CD4-positive, alpha-beta memory T cell (primary cell): ENCODE measurements at regions not wholly inside any gene's neighbourhood (a gene's known extent, or its start where the extent isn't known, plus 50 kb on each side); places are given as distances from the start of the nearest gene placed in this dataset.

Source experiments
- CTCF ChIA-PET: fragments of 350-600 bp; sonication (Branson Sonifier 250); formaldehyde crosslinking; loops from one replicate; lab custom pipeline; 2021; ENCODE audit warnings: inconsistent platforms; ENCODE audit not compliant: partially characterized antibody; lab: Charles Lee
- POLR2A ChIA-PET: fragments of 350-600 bp; sonication (Branson Sonifier 250); formaldehyde crosslinking; loops from one replicate; lab custom pipeline; 2021; ENCODE audit not compliant: partially characterized antibody; lab: Charles Lee
- DNase-seq, 5 donors: peaks; one replicate each; pipeline versions ENCODE4 v3.0.0 to v3.0.0-alpha.2; 2020 to 2022; ENCODE audit warnings: mixed read lengths in 1 of 5
- H3K27ac ChIP-seq: one replicate; pipeline ENCODE4 v1.7.0; 2013; ENCODE audit warnings: low read depth, low read length
- H3K27me3 ChIP-seq: 2 replicates; pipeline ENCODE4 v1.7.0; 2013; ENCODE audit warnings: mild to moderate bottlenecking, low read length, moderate library complexity; ENCODE audit not compliant: insufficient read depth
- H3K36me3 ChIP-seq: 2 replicates; pipeline ENCODE4 v1.7.0; 2013; ENCODE audit warnings: mild to moderate bottlenecking, low read length, moderate library complexity; ENCODE audit not compliant: insufficient read depth
- H3K4me1 ChIP-seq: 2 replicates; pipeline ENCODE4 v1.7.0; 2013; ENCODE audit warnings: mild to moderate bottlenecking, low read length, moderate library complexity; ENCODE audit not compliant: insufficient read depth
- H3K4me3 ChIP-seq, 2 donors: one replicate each; pipeline ENCODE4 v1.7.0; 2013; ENCODE audit warnings: low read length in 2 of 2, mild to moderate bottlenecking in 1 of 2
- H3K9me3 ChIP-seq, 2 donors: one replicate each; pipeline ENCODE4 v1.7.0; 2013; ENCODE audit warnings: low read length in 2 of 2, control low read depth in 1 of 2; ENCODE audit not compliant: control insufficient read depth in 1 of 2
- H3K27ac Mint-ChIP-seq, 7 donors: one replicate each; pipeline ENCODE4 v1.8.0; 2020 to 2021; ENCODE audit warnings: mixed read lengths in 7 of 7, mild to moderate bottlenecking in 6 of 7, inconsistent platforms in 3 of 7, moderate library complexity in 3 of 7
- H3K27me3 Mint-ChIP-seq, 2 donors: one replicate each; pipeline ENCODE4 v1.8.0; 2020 to 2021; ENCODE audit warnings: mixed read lengths in 2 of 2
- H3K36me3 Mint-ChIP-seq, 2 donors: one replicate each; pipeline ENCODE4 v1.8.0; 2020 to 2021; ENCODE audit warnings: mixed read lengths in 2 of 2, inconsistent platforms in 1 of 2, mild to moderate bottlenecking in 1 of 2
- H3K4me1 Mint-ChIP-seq, 4 donors: one replicate each; pipeline ENCODE4 v1.8.0; 2020 to 2021; ENCODE audit warnings: mixed read lengths in 4 of 4, mild to moderate bottlenecking in 1 of 4
- H3K4me3 Mint-ChIP-seq, 8 donors: one replicate each; pipeline ENCODE4 v1.8.0; 2020 to 2021; ENCODE audit warnings: mixed read lengths in 8 of 8, mild to moderate bottlenecking in 7 of 8, moderate library complexity in 6 of 8, inconsistent platforms in 3 of 8
- H3K9me3 Mint-ChIP-seq, 8 donors: one replicate each; pipeline ENCODE4 v1.8.0; 2020 to 2021; ENCODE audit warnings: mixed read lengths in 8 of 8, mild to moderate bottlenecking in 5 of 8, inconsistent platforms in 3 of 8, moderate library complexity in 1 of 8
- intact Hi-C: fragments of 100-400 bp; cut with micrococcal nuclease; formaldehyde crosslinking; loops from one replicate; pipeline ENCODE4 v1.15.1; 2023

- ChIA-PET POLR2A (no interaction called here), CTCF (no interaction called here)
- Mint-ChIP-seq H3K27ac (no peak overlapping the region), H3K4me1 (no peaks in the 10 kb centered on the region), H3K27me3 (no peaks in the 10 kb centered on the region), H3K4me3 (no peak overlapping the region), H3K9me3 (peaks cover 0 to 10% (median 4%) of the 10 kb centered on the region in 8 donors), H3K36me3 (no peaks in the 10 kb centered on the region)
- H3K27me3 ChIP-seq, result no peaks in the 10 kb centered on the region
- H3K36me3 ChIP-seq, result no peaks in the 10 kb centered on the region
- intact Hi-C loops, result no loop called here
- no peak for DNase-seq
- no peak overlapping the region for H3K27ac ChIP-seq
- no peaks in the 10 kb centered on the region for H3K9me3 ChIP-seq
- no peak overlapping the region for H3K4me3 ChIP-seq
- H3K4me1 ChIP-seq, result no peaks in the 10 kb centered on the region
Measured at GRCh38 chr2:139078376-139078775, 298.2 kb upstream of the NXPH2 start.

- H3K9me3 Mint-ChIP-seq, result peaks cover 0 to 10% (median 4%) of the 10 kb centered on the region in 8 donors
- no peaks in the 10 kb centered on the region for H3K4me1 Mint-ChIP-seq
- no peaks in the 10 kb centered on the region for H3K27me3 ChIP-seq
- no peaks in the 10 kb centered on the region for H3K36me3 ChIP-seq
- H3K9me3 ChIP-seq, result no peaks in the 10 kb centered on the region
- H3K4me3 Mint-ChIP-seq, result no peak overlapping the region
- no peaks in the 10 kb centered on the region for H3K27me3 Mint-ChIP-seq
- no peaks in the 10 kb centered on the region for H3K4me1 ChIP-seq
- ChIA-PET CTCF (no interaction called here), POLR2A (no interaction called here)
- no peak overlapping the region for H3K27ac ChIP-seq
- H3K36me3 Mint-ChIP-seq, result no peaks in the 10 kb centered on the region
- no peak overlapping the region for H3K27ac Mint-ChIP-seq
- DNase-seq, result no peak
- intact Hi-C loops, result no loop called here
- H3K4me3 ChIP-seq, result no peak overlapping the region
Measured at GRCh38 chr2:139077099-139077737, 297.0 kb upstream of the NXPH2 start.

- Mint-ChIP-seq H3K4me3 (no peak overlapping the region), H3K27ac (no peak overlapping the region), H3K9me3 (peaks cover 0 to 8% (median 4%) of the 10 kb centered on the region in 8 donors), H3K4me1 (no peaks in the 10 kb centered on the region), H3K36me3 (no peaks in the 10 kb centered on the region), H3K27me3 (no peaks in the 10 kb centered on the region)
- Histone ChIP-seq H3K4me1 (no peaks in the 10 kb centered on the region), H3K9me3 (no peaks in the 10 kb centered on the region), H3K36me3 (no peaks in the 10 kb centered on the region), H3K27ac (no peak overlapping the region), H3K27me3 (no peaks in the 10 kb centered on the region), H3K4me3 (no peak overlapping the region)
- POLR2A ChIA-PET, result no interaction called here
- intact Hi-C loops, result no loop called here
- DNase-seq, result no peak
- CTCF ChIA-PET, result no interaction called here
Measured at GRCh38 chr2:139067874-139068273, 287.7 kb upstream of the NXPH2 start.

- H3K4me3 Mint-ChIP-seq, result no peak overlapping the region
- no peaks in the 10 kb centered on the region for H3K27me3 ChIP-seq
- no peaks in the 10 kb centered on the region for H3K27me3 Mint-ChIP-seq
- no peak overlapping the region for H3K27ac ChIP-seq
- no peak overlapping the region for H3K27ac Mint-ChIP-seq
- no peaks in the 10 kb centered on the region for H3K36me3 ChIP-seq
- no peaks in the 10 kb centered on the region for H3K4me1 ChIP-seq
- H3K9me3 Mint-ChIP-seq, result peaks cover 0 to 9% (median 3%) of the 10 kb centered on the region in 8 donors
- ChIA-PET POLR2A (no interaction called here), CTCF (no interaction called here)
- DNase-seq, result no peak
- H3K4me1 Mint-ChIP-seq, result no peaks in the 10 kb centered on the region
- no peaks in the 10 kb centered on the region for H3K9me3 ChIP-seq
- H3K4me3 ChIP-seq, result no peak overlapping the region
- no peaks in the 10 kb centered on the region for H3K36me3 Mint-ChIP-seq
- intact Hi-C loops, result no loop called here
Measured at GRCh38 chr2:139067072-139067471, 286.9 kb upstream of the NXPH2 start.

- H3K4me1 Mint-ChIP-seq, result no peaks in the 10 kb centered on the region
- Histone ChIP-seq H3K27me3 (no peaks in the 10 kb centered on the region), H3K4me1 (no peaks in the 10 kb centered on the region), H3K4me3 (no peak overlapping the region), H3K9me3 (no peaks in the 10 kb centered on the region), H3K27ac (no peak overlapping the region), H3K36me3 (no peaks in the 10 kb centered on the region)
- DNase-seq, result no peak
- H3K27ac Mint-ChIP-seq, result no peak overlapping the region
- peaks cover 0 to 9% (median 2%) of the 10 kb centered on the region in 8 donors for H3K9me3 Mint-ChIP-seq
- H3K36me3 Mint-ChIP-seq, result no peaks in the 10 kb centered on the region
- ChIA-PET CTCF (no interaction called here), POLR2A (no interaction called here)
- H3K27me3 Mint-ChIP-seq, result no peaks in the 10 kb centered on the region
- intact Hi-C loops, result no loop called here
- no peak overlapping the region for H3K4me3 Mint-ChIP-seq
Measured at GRCh38 chr2:139064159-139064558, 284.0 kb upstream of the NXPH2 start.

GRCh38 chr2:139059617-139060016, 279.4 kb upstream of the NXPH2 start:
- H3K4me1 ChIP-seq, result no peaks in the 10 kb centered on the region

GRCh38 chr2:139055202-139055601, 275.0 kb upstream of the NXPH2 start:
- Mint-ChIP-seq H3K4me3 (no peak overlapping the region), H3K27me3 (no peaks in the 10 kb centered on the region)

More at GRCh38 chr2:139059617-139060016, 279.4 kb upstream of the NXPH2 start:
- H3K27me3 Mint-ChIP-seq, result no peaks in the 10 kb centered on the region
- intact Hi-C loops, result no loop called here
- H3K4me1 Mint-ChIP-seq, result no peaks in the 10 kb centered on the region
- no peak overlapping the region for H3K4me3 Mint-ChIP-seq
- DNase-seq, result no peak
- ChIA-PET POLR2A (no interaction called here), CTCF (no interaction called here)
- Histone ChIP-seq H3K36me3 (no peaks in the 10 kb centered on the region), H3K4me3 (no peak overlapping the region), H3K9me3 (no peaks in the 10 kb centered on the region), H3K27me3 (no peaks in the 10 kb centered on the region), H3K27ac (no peak overlapping the region)
- H3K27ac Mint-ChIP-seq, result no peak overlapping the region
- no peaks in the 10 kb centered on the region for H3K36me3 Mint-ChIP-seq
- peaks cover 0 to 16% (median 8%) of the 10 kb centered on the region in 8 donors for H3K9me3 Mint-ChIP-seq

More at GRCh38 chr2:139055202-139055601, 275.0 kb upstream of the NXPH2 start:
- intact Hi-C loops, result no loop called here
- Mint-ChIP-seq H3K4me1 (no peaks in the 10 kb centered on the region), H3K9me3 (peaks cover 3 to 16% (median 6%) of the 10 kb centered on the region in 8 donors), H3K36me3 (no peaks in the 10 kb centered on the region), H3K27ac (no peak overlapping the region)
- no peaks in the 10 kb centered on the region for H3K9me3 ChIP-seq
- H3K27me3 ChIP-seq, result no peaks in the 10 kb centered on the region
- CTCF ChIA-PET, result no interaction called here
- no peak overlapping the region for H3K4me3 ChIP-seq
- H3K27ac ChIP-seq, result no peak overlapping the region
- no peaks in the 10 kb centered on the region for H3K36me3 ChIP-seq
- no peak for DNase-seq
- POLR2A ChIA-PET, result no interaction called here
- no peaks in the 10 kb centered on the region for H3K4me1 ChIP-seq
